OCI-LY3 (cell line): ENCODE measurements at regions not wholly inside any gene's neighbourhood (a gene's known extent, or its start where the extent isn't known, plus 50 kb on each side); places are given as distances from the start of the nearest gene placed in this dataset.

ENCODE experiments used
- H2AFZ ChIP-seq: fragments of 200-600, 300-600 bp; shearing (Covaris generic); 2 replicates; pipeline ENCODE4 v1.6.0; 2014; ENCODE audit warnings: antibody characterized with exemption, low read depth, low read length
- H3K27ac ChIP-seq: fragments of 200-600, 300-600 bp; sonication (generic); 2 replicates; pipeline ENCODE4 v1.5.1; 2014; ENCODE audit warnings: mild to moderate bottlenecking, low read length, moderate library complexity, mixed read lengths
- H3K27me3 ChIP-seq: fragments of 200-600, 300-600 bp; sonication (generic); 2 replicates; pipeline ENCODE4 v1.6.1; 2014; ENCODE audit warnings: low read depth, low read length, mixed read lengths
- H3K36me3 ChIP-seq: fragments of 200-600, 300-600 bp; sonication (generic); replicated peaks from 2 replicates; pipeline ENCODE3; 2014; ENCODE audit warnings: low read depth, low read length, mixed read lengths
- H3K4me1 ChIP-seq: fragments of 300-600, 200-600 bp; sonication (generic); 2 replicates; pipeline ENCODE4 v1.6.1; 2014; ENCODE audit warnings: low read length, mixed read lengths
- H3K4me2 ChIP-seq: fragments of 200-600, 300-600 bp; sonication (generic); 2 replicates; pipeline ENCODE4 v1.6.1; 2014; ENCODE audit warnings: low read length, mixed read lengths
- H3K4me3 ChIP-seq: fragments of 300-600, 200-600 bp; sonication (generic); 2 replicates; pipeline ENCODE4 v1.5.1; 2014; ENCODE audit warnings: antibody characterized with exemption, mild to moderate bottlenecking, low read length, moderate library complexity
- H3K79me2 ChIP-seq: fragments of 300-600, 200-600 bp; shearing (Covaris generic); 2 replicates; pipeline ENCODE4 v1.6.1; 2014; ENCODE audit warnings: mild to moderate bottlenecking, low read length, mixed read lengths
- H3K9ac ChIP-seq: fragments of 300-600, 200-600 bp; shearing (Covaris generic); 2 replicates; pipeline ENCODE4 v1.6.0; 2014; ENCODE audit warnings: mild to moderate bottlenecking, low read length, moderate library complexity
- H3K9me3 ChIP-seq: fragments of 200-600, 300-600 bp; shearing (Covaris generic); 2 replicates; pipeline ENCODE4 v1.6.1; 2014; ENCODE audit warnings: low read length, mixed read lengths; ENCODE audit not compliant: insufficient read depth
- H4K20me1 ChIP-seq: fragments of 200-600, 300-600 bp; sonication (generic); 2 replicates; pipeline ENCODE4 v1.6.1; 2016; ENCODE audit warnings: low read length, mixed read lengths; ENCODE audit not compliant: insufficient read depth
- EZH2phosphoT487 ChIP-seq: fragments of 200-600 bp; shearing (Covaris generic); IDR thresholded peaks from 2 replicates; pipeline ENCODE4 v1.6.1; 2018; ENCODE audit warnings: antibody characterized with exemption, mixed run types, low read depth
- TF ChIP-seq, protein P1 (sequence below): fragments of 200-600, 300-600 bp; sonication (generic); IDR thresholded peaks from 2 replicates; pipeline ENCODE4 v1.5.1; 2014; ENCODE audit warnings: antibody characterized with exemption, low read length, low read depth

- H3K4me2 ChIP-seq, result no peak overlapping the region
- H3K36me3 ChIP-seq, result no peaks in the 10 kb centered on the region
- H3K27ac ChIP-seq, result no peak overlapping the region
- H4K20me1 ChIP-seq, result no peaks in the 10 kb centered on the region
- no peaks in the 10 kb centered on the region for H3K4me1 ChIP-seq
- no peak overlapping the region for H3K4me3 ChIP-seq
- H2AFZ ChIP-seq, result no peak overlapping the region
- TF ChIP-seq, protein P1, sequence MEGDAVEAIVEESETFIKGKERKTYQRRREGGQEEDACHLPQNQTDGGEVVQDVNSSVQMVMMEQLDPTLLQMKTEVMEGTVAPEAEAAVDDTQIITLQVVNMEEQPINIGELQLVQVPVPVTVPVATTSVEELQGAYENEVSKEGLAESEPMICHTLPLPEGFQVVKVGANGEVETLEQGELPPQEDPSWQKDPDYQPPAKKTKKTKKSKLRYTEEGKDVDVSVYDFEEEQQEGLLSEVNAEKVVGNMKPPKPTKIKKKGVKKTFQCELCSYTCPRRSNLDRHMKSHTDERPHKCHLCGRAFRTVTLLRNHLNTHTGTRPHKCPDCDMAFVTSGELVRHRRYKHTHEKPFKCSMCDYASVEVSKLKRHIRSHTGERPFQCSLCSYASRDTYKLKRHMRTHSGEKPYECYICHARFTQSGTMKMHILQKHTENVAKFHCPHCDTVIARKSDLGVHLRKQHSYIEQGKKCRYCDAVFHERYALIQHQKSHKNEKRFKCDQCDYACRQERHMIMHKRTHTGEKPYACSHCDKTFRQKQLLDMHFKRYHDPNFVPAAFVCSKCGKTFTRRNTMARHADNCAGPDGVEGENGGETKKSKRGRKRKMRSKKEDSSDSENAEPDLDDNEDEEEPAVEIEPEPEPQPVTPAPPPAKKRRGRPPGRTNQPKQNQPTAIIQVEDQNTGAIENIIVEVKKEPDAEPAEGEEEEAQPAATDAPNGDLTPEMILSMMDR, result no peak
- no peak for TF ChIP-seq EZH2phosphoT487
- no peaks in the 10 kb centered on the region for H3K9me3 ChIP-seq
- H3K27me3 ChIP-seq, result no peaks in the 10 kb centered on the region
- H3K9ac ChIP-seq, result no peak overlapping the region
- no peaks in the 10 kb centered on the region for H3K79me2 ChIP-seq
Observed at GRCh38 chr10:10489805-10490571, 527.7 kb upstream of the CELF2 start.

- Histone ChIP-seq H3K4me3 (no peak overlapping the region), H3K36me3 (no peaks in the 10 kb centered on the region), H3K4me2 (no peak overlapping the region), H3K4me1 (no peaks in the 10 kb centered on the region), H3K27ac (no peak overlapping the region), H3K9ac (no peak overlapping the region), H2AFZ (no peak overlapping the region), H3K79me2 (no peaks in the 10 kb centered on the region), H3K27me3 (no peaks in the 10 kb centered on the region), H4K20me1 (no peaks in the 10 kb centered on the region), H3K9me3 (no peaks in the 10 kb centered on the region)
- TF ChIP-seq EZH2phosphoT487, result no peak
- TF ChIP-seq, protein P1, result no peak
Observed at GRCh38 chr10:10490581-10490980, 527.1 kb upstream of the CELF2 start.

DNA sequence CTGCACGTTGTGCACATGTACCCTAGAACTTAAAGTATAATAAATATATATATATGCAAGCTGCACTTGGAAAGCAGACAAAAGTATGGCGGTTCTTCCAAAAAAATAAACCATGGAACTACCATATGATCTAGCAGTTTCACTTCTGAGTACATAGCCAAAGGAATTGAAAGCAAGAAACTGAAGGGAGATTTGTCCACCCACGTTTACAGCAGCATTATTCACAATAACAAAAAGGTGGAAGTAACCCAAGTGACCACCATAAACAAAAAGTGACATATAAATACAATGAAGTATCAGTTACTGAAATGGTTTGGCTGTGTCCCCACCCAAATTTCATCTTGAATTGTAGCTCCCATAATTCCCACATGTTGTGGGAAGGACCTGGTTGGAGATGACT, 525.3 kb upstream of the CELF2 start:
- H3K4me1 ChIP-seq, result no peaks in the 10 kb centered on the region
- H3K36me3 ChIP-seq, result no peaks in the 10 kb centered on the region
- H3K9me3 ChIP-seq, result no peaks in the 10 kb centered on the region
- H4K20me1 ChIP-seq, result no peaks in the 10 kb centered on the region
- no peak overlapping the region for H3K4me3 ChIP-seq
- H2AFZ ChIP-seq, result no peak overlapping the region
- TF ChIP-seq, protein P1, result no peak
- TF ChIP-seq EZH2phosphoT487, result no peak
- no peaks in the 10 kb centered on the region for H3K79me2 ChIP-seq
- no peak overlapping the region for H3K9ac ChIP-seq
- no peak overlapping the region for H3K4me2 ChIP-seq
- no peak overlapping the region for H3K27ac ChIP-seq
- no peaks in the 10 kb centered on the region for H3K27me3 ChIP-seq

DNA sequence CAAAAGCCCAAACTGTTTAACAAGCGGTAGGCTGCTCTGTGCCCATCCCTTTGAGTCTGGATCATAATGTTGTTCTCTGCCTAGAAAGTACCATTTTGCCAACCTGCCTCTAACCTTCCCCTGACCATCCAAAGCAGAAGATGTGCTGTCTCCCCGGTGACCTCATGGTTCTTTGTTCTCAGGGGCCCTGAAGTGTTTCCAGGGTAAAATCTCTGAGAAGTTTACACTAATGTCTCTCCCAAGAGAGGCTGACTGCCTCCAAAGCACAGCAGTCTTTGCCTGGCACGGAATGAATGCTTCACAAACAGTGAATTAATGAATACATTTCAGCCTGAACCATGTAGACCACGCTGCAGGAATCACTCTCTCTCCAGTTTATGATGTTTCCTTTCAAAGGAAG, 523.8 kb upstream of the CELF2 start:
- Histone ChIP-seq H3K27me3 (no peaks in the 10 kb centered on the region), H3K4me2 (no peak overlapping the region), H3K9me3 (no peaks in the 10 kb centered on the region), H3K36me3 (no peaks in the 10 kb centered on the region), H4K20me1 (no peaks in the 10 kb centered on the region), H3K27ac (no peak overlapping the region), H2AFZ (no peak overlapping the region), H3K4me3 (no peak overlapping the region), H3K4me1 (no peaks in the 10 kb centered on the region), H3K79me2 (no peaks in the 10 kb centered on the region), H3K9ac (no peak overlapping the region)
- TF ChIP-seq, protein P1, result no peak
- no peak for TF ChIP-seq EZH2phosphoT487
